ENCODE measurements at regions not wholly inside any gene's neighbourhood (a gene's known extent, or its start where the extent isn't known, plus 50 kb on each side); places are given as distances from the start of the nearest gene placed in this dataset.
"Not testable (repeated sequence)": the region's sequence is repeated elsewhere in the genome, so short reads cannot be mapped to it uniquely, and the experiment has no call there.

GRCh38 chr10:109809954-109810353 lies 113.4 kb downstream of the XPNPEP1 start:
- not testable (repeated sequence) for DNase-seq (ENCODE audit: low read depth)

DNA sequence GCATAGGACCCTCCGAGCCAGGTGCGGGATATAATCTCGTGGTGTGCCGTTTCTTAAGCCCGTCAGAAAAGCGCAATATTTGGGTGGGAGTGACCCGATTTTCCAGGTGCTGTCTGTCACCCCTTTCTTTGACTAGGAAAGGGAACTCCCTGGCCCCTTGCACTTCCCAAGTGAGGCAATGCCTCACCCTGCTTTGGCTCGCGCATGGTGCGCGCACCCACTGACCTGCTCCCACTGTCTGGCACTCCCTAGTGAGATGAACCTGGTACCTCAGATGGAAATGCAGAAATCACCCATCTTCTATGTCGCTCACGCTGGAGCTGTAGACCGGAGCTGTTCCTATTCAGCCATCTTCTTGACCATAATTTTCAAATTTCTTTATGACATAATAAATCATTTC lies 122.1 kb downstream of the XPNPEP1 start:
- not testable (repeated sequence) for DNase-seq (ENCODE audit: low read depth)

GRCh38 chr10:109790647-109791046 lies 132.7 kb downstream of the XPNPEP1 start:
- DNase-seq (ENCODE audit: low read depth) = no peak

DNA sequence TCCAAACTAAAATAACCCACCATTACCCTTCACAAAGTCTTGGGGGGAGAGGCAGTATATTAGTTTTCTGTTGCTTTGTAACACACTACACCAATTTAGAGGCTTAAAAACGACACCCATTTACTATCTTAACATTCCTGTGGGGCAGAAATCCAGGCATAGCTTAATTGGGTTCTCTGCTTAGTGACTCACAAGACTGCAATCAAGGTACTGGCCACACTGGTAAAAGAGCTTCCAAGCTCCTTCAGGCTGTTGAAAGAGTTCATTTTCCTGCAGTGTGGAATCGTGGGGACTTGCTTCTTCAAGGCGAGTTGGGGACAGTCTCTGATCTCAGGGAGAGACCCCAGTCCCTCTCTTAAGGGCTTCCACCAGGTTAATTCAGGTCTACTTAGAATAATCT lies 139.1 kb downstream of the XPNPEP1 start:
- DNase-seq (ENCODE audit: low read depth) = peak; percentile 35

GRCh38 chr10:109783286-109783685 lies 140.0 kb downstream of the XPNPEP1 start:
- no peak for DNase-seq (ENCODE audit: low read depth)

- DNase-seq (ENCODE audit: low read depth) = no peak
Observed at GRCh38 chr10:109780997-109781396, 142.3 kb downstream of the XPNPEP1 start.

DNA sequence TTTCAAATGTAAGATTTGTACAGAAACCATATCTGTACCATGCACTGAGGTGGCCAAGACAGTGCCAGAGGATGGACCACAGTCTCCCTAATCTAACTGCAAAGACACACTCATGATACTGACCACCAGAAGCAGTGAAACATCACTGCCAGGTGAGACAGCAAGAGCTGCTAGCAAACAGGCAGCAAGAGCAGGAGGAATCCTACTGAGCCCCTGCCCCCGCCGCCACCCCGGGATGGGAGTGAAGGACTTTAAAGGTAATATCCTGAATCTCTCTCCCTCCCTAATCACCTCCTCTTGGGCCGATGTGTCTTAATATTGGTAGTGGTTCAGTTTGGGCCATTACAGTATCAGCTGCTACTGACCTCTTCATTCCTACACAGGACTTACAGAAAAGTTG lies 144.3 kb downstream of the XPNPEP1 start:
- no peak for DNase-seq (ENCODE audit: low read depth)

GRCh38 chr10:109774121-109774440 lies 149.2 kb downstream of the XPNPEP1 start:
- DNase-seq (ENCODE audit: low read depth) = no peak

DNA sequence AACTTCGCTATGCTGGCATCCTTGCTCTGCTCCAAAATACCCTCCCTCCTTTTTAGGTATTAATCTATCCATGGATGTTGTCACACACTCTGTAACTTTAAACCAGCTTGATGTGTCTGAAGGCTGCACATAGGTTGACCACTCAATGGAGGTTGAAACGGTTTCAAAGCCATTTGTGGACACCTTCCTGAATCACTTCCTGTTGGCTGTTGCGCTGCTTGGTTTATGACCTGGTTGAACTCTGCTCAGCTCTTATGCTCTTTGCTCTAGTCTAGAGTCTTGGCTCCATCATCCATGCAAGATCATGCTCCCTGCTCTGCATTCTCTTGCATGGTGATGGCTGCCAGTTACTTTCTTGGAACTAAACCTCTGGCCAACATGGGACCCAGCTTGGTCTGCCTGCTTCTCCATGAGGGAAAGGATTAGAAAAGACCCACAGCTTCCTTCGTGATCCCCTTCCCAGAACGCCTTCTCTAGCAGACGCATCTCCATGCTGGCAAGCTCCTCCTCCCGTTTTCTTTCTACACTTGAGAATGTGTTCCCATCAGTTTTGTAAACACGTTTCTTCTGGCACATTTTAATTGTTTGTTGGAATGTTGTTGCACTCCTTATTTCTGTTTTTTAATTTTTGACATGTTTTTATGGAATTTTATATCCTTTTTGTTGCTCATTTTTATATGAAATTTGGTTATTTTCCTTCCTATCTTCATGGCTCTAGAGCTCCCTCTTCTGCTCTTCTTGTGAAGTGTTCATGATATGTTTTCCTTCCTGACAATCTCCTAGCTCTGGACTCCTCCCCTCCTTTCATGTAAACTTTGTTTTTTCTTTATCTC lies 149.8 kb downstream of the XPNPEP1 start:
- DNase-seq (ENCODE audit: low read depth) = peak; percentile 29

DNA sequence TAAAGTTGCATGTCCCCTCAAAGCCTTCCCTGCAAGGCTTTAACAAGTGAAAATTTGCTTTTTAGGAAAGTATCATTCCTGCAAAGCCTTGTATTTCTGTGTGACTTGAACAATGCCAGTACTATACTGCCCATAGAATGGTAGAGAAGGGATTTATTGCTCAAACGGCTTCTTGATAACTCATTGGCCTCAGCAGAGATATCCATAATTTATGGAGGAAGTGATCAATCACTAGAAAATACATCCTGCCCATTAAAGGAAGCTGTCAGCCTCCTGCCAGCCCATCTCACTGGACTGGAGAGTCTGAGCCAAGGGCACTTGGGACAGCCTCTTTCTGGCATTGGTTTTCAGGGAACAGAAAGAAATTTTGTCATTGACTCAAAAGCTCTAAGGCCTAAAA lies 152.6 kb downstream of the XPNPEP1 start:
- DNase-seq (ENCODE audit: low read depth) = no peak

DNA sequence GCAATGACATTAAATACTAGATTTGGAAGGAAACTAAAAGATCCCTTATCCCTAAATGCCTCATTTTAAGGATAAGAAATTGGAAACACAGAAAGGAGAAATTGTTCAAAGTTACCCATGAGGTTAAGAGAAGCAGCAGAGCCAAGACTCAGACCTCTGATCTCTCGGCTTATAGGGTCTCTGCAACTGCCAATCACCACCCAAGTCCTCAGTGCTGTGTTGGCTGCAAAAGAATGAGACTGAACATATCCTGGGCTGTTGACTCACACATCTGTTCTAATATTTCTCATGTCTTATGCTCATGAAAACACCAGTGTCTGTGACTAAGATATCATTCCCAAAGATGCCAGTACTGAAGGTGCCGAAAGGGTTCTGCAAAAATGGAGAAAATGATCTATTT lies 153.3 kb downstream of the XPNPEP1 start:
- DNase-seq (ENCODE audit: low read depth) = no peak

DNA sequence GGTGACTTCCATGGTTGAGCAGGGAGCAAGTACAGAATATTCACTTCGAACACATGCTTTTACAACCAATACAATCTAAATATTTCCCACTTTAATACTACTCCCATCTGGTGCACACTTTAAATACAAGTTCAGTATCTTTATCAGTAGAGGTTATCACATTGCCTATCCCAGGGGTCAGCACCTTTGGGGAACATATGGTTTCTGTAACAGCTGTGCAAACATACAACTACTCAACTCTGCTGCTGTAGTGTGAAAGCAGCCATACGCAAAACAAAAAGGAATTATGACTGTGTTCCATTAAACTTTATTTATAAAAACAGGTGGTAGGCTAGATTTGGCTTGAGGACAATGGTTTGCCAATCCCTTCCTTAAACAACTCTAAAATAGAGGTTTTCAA lies 157.5 kb downstream of the XPNPEP1 start:
- no peak for DNase-seq (ENCODE audit: low read depth)

DNA sequence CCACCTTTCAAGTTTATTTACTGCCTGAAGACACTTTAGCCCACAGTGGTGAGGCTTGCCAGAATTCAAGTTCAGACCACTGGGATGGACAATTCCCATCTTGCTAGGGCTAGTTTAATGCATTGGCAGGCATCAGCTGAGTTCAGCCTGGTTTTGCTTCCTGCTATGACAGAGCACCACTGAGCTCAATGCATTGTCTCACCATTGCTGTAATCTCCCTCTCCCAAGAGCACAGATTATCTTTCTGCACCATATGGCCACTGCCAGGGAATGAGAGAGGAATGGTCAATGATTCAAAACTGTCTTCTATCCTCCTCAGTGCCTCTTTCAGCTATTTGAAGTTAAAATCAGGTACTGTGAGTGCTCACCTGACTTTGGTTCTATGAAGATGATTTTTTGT lies 160.8 kb downstream of the XPNPEP1 start:
- no peak for DNase-seq (ENCODE audit: low read depth)

DNA sequence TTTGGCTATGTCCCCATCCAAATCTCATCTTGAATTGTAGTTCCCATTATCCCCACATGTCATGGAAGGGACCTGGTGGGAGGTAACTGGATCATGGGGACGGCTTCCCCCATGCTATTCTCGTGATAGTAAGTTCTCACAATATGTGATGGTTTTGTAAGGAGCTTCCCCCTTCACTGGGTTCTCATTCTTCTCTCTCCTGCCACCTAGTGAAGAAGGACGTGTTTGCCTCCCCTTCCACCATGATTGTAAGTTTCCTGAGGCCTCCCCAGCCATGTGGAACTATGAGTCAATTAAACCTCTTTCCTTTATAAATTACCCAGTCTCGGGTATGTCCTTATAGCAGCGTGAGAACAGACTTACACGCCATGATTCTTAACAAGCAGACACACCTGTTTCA lies 165.6 kb downstream of the XPNPEP1 start:
- DNase-seq (ENCODE audit: low read depth) = not testable (repeated sequence)

DNA sequence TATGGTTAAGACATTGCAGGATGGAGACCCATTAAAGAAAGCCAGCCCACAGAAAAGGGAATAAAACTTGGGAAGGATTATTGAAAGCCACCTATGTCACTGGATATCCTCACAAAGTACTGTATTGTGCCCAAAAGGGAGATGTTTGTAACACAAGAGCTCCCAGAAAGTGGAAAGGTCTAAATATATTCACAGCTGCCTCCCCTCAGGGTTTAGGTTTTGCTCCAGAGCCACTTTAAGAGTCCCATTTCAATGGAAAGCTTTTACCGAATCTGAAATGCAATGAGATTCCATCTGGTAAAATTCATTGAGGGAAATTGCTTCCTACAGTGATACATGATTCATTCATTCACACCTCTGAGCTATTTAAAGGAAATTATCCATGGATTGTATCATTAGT lies 176.4 kb downstream of the XPNPEP1 start:
- DNase-seq (ENCODE audit: low read depth) = no peak

GRCh38 chr10:109744020-109744419 lies 179.3 kb downstream of the XPNPEP1 start:
- DNase-seq (ENCODE audit: low read depth) = no peak

- no peak for DNase-seq (ENCODE audit: low read depth)
Observed at GRCh38 chr10:109743574-109743973, 179.7 kb downstream of the XPNPEP1 start.

DNA sequence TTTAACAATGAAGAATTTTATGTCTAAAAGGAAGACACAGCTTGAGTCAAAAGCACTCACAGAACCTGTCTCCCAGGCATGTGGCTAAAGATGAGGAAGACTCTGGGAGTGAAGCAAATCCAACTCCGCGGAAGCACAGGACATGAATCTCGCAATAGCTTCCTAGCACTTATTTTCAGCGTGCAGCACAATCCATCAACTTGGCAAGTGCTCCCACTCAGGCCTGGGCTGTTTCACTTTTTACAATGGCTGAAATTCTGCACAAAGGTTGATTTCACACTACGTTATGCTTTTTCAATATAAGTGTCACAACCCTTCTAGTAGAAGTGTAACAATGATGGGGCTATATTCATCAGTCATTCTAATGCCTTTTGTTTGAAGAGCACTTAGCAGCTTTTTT lies 180.2 kb downstream of the XPNPEP1 start:
- no peak for DNase-seq (ENCODE audit: low read depth)

- DNase-seq (ENCODE audit: low read depth) = no peak
Observed at GRCh38 chr10:109741712-109742111, 181.6 kb downstream of the XPNPEP1 start.

DNA sequence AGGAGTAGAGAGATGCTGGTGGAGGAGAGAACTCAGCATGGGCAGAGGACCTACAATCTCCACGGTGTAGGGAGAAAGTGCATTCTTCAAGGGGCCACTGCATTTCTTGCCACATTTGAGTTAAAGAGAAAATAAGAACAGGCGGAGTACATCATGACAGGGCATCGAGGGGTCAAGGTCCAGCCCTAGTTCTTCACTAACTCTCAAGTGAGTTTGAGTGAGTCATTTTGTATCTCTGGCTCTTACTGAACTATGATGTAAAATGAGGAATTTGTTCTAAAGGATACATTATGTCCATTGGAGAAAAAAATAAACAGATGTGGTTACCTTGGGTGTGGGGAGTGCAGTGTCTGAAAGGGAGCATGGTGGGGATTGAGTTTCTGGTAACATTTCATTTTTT lies 182.9 kb downstream of the XPNPEP1 start:
- DNase-seq (ENCODE audit: low read depth) = no peak

- DNase-seq (ENCODE audit: low read depth) = no peak
Observed at GRCh38 chr10:109737626-109738025, 185.7 kb downstream of the XPNPEP1 start.

- no peak for DNase-seq (ENCODE audit: low read depth)
Observed at GRCh38 chr10:109737009-109737408, 186.3 kb downstream of the XPNPEP1 start.

- no peak for DNase-seq (ENCODE audit: low read depth)
Observed at GRCh38 chr10:109735776-109736175, 187.5 kb downstream of the XPNPEP1 start.

DNA sequence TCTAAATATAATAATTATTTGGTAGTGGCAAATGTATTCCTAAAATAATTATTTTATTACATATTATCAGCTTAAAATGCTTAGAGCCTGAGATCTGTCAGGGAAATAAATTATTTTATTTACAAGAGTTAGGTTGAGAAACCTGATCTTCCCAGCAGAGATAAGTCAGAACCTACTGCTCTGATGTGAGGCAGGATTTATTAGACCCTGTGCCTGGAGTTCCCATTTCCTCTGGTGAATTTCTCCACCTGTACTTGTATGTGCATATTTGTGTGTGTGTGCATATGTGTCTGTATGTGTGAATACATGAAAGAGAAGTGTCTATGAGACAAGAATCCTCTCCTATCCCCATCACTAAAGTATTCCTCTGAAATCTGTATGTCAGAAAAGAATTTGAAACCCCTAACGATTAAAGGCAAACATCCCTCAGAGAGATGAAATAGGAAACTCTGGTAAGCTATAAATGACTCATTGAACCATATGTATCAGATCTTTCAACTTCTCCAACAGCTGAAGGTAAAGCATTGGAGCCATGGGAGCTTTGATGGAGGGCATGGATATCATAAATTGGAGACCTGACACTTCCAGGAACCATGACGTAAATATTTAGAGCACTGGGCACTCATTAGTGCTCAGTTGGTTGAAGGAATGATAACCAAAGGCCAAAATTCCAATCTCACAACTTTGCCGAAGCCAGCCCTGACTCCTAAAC lies 190.9 kb downstream of the XPNPEP1 start:
- no peak for DNase-seq (ENCODE audit: low read depth)

Measured in EH (cell line).